Neural cell (in vitro differentiated cells): ENCODE measurements at regions not wholly inside any gene's neighbourhood (a gene's known extent, or its start where the extent isn't known, plus 50 kb on each side); places are given as distances from the start of the nearest gene placed in this dataset.

Source experiments
- H2AFZ ChIP-seq: fragments of 200-600, 300-800 bp; sonication (generic), shearing (Covaris generic); 2 replicates; pipeline ENCODE4 v1.6.0; 2014; ENCODE audit warnings: low read depth, mild to moderate bottlenecking, antibody characterized with exemption, low read length, moderate library complexity
- H3F3A ChIP-seq: fragments of 200-600 bp; shearing (Covaris generic); 2 replicates; pipeline ENCODE4 v1.6.1; 2016; ENCODE audit warnings: mild to moderate bottlenecking, moderate library complexity, mixed read lengths, antibody characterized with exemption, low read length; ENCODE audit not compliant: insufficient read depth, poor library complexity, severe bottlenecking
- H3K27ac ChIP-seq: fragments of 200-600, 300-800 bp; sonication (generic), shearing (Covaris generic); 2 replicates; pipeline ENCODE4 v1.5.1; 2014; ENCODE audit warnings: mild to moderate bottlenecking, low read length, moderate library complexity
- H3K27me3 ChIP-seq: fragments of 300-800, 200-600 bp; sonication (generic), shearing (Covaris generic); 2 replicates; pipeline ENCODE4 v1.6.0; 2014; ENCODE audit warnings: mild to moderate bottlenecking, low read depth, low read length, moderate library complexity; ENCODE audit not compliant: insufficient read depth
- H3K36me3 ChIP-seq: fragments of 300-800, 200-600 bp; sonication (generic), shearing (Covaris generic); 2 replicates; pipeline ENCODE4 v1.5.1; 2014; ENCODE audit warnings: mild to moderate bottlenecking, antibody characterized with exemption, low read length, moderate library complexity; ENCODE audit not compliant: insufficient read depth
- H3K4me2 ChIP-seq: fragments of 300-800, 200-600 bp; sonication (generic), shearing (Covaris generic); 2 replicates; pipeline ENCODE4 v1.6.0; 2014; ENCODE audit warnings: mild to moderate bottlenecking, low read length
- H3K4me3 ChIP-seq: fragments of 300-800, 200-600 bp; sonication (generic), shearing (Covaris generic); 2 replicates; pipeline ENCODE4 v1.5.1; 2014; ENCODE audit warnings: mild to moderate bottlenecking, low read length, moderate library complexity
- H3K79me2 ChIP-seq: fragments of 200-600 bp; shearing (Covaris generic); replicated peaks from 2 replicates; pipeline ENCODE4 v1.6.0; 2014; ENCODE audit warnings: mild to moderate bottlenecking, low read length, moderate library complexity; ENCODE audit not compliant: insufficient read depth
- H3K9ac ChIP-seq: fragments of 300-800, 200-600 bp; sonication (generic), shearing (Covaris generic); 2 replicates; pipeline ENCODE4 v1.6.1; 2016; ENCODE audit warnings: mild to moderate bottlenecking, low read length, mixed read lengths
- H3K9me2 ChIP-seq: fragments of 200-600 bp; shearing (Covaris generic); 2 replicates; pipeline ENCODE4 v1.6.1; 2016; ENCODE audit warnings: mild to moderate bottlenecking, low read length, mixed read lengths; ENCODE audit not compliant: insufficient read depth
- H3K9me3 ChIP-seq: fragments of 200-600, 300-800 bp; sonication (generic), shearing (Covaris generic); 2 replicates; pipeline ENCODE4 v1.6.1; 2016; ENCODE audit warnings: mild to moderate bottlenecking, mixed run types, low read length, moderate library complexity, mixed read lengths
- H4K20me1 ChIP-seq: fragments of 200-600 bp; shearing (Covaris generic); 2 replicates; pipeline ENCODE4 v1.6.1; 2016; ENCODE audit warnings: mild to moderate bottlenecking, mixed run types; ENCODE audit not compliant: insufficient read depth
- EP300 ChIP-seq: fragments of 450-650 bp; conservative IDR thresholded peaks from 2 replicates; pipeline ENCODE4 v1.6.1; 2014; ENCODE audit warnings: antibody characterized with exemption, mild to moderate bottlenecking, moderate library complexity; ENCODE audit not compliant: poor library complexity, severe bottlenecking
- EZH2 ChIP-seq: fragments of 200-600, 300-800 bp; shearing (Covaris generic), sonication (generic); IDR thresholded peaks from 2 replicates; pipeline ENCODE4 v1.6.1; 2014; ENCODE audit warnings: antibody characterized with exemption, low read length, borderline replicate concordance, mild to moderate bottlenecking; ENCODE audit not compliant: insufficient read depth, poor library complexity, severe bottlenecking
- MXI1 ChIP-seq: fragments of 450-650 bp; conservative IDR thresholded peaks from 2 replicates; pipeline ENCODE4 v1.6.1; 2014; ENCODE audit warnings: antibody characterized with exemption, mild to moderate bottlenecking; ENCODE audit not compliant: poor library complexity, severe bottlenecking
- POLR2AphosphoS5 ChIP-seq: IDR thresholded peaks from 2 replicates; pipeline ENCODE4 v1.6.1; 2012
- RAD21 ChIP-seq: fragments of 450-650 bp; conservative IDR thresholded peaks from 2 replicates; pipeline ENCODE4 v1.6.1; 2014; ENCODE audit warnings: antibody characterized with exemption, mild to moderate bottlenecking, moderate library complexity
- REST ChIP-seq: IDR thresholded peaks from 2 replicates; pipeline ENCODE4 v1.6.1; 2012; ENCODE audit warnings: borderline replicate concordance
- SMC3 ChIP-seq: fragments of 450-650 bp; conservative IDR thresholded peaks from 2 replicates; pipeline ENCODE4 v1.6.1; 2014; ENCODE audit warnings: antibody characterized with exemption, mild to moderate bottlenecking, moderate library complexity; ENCODE audit not compliant: poor library complexity
- TAF1 ChIP-seq: IDR thresholded peaks from 2 replicates; pipeline ENCODE4 v1.6.1; 2012; ENCODE audit warnings: low read depth
- TF ChIP-seq, protein P1 (sequence below): fragments of 450-650 bp; IDR thresholded peaks from 2 replicates; pipeline ENCODE4 v1.5.1; 2014; ENCODE audit warnings: antibody characterized with exemption, mild to moderate bottlenecking, moderate library complexity; ENCODE audit not compliant: poor library complexity, severe bottlenecking

DNA sequence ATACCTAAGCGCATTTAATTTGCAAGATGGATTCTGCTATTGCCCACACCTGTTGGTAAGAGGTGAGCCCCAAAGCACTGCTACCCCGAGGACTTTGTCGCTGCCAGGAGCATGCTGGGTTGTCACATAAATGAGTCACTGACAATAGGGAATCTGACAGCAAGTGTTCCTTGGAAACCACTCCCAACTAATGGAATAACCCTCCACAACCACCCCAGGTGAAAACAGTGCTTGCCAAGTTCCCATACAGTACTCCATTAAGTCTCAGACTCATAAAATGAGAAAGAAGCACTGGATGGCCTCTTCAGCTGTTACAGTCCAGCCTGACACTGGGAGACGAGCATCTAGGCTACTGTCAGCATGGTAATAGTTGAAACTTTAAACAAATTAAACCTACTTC, 108.6 kb downstream of the EFNB2 start:
- no peak overlapping the region for H3K4me3 ChIP-seq
- H3K27me3 ChIP-seq = no peaks in the 10 kb centered on the region
- TF ChIP-seq REST (no peak), MXI1 (no peak), RAD21 (no peak), POLR2AphosphoS5 (no peak)
- H3K9me2 ChIP-seq = no peaks in the 10 kb centered on the region
- H3K36me3 ChIP-seq = no peaks in the 10 kb centered on the region
- H3F3A ChIP-seq = no peaks in the 10 kb centered on the region
- H3K27ac ChIP-seq = no peak overlapping the region
- H4K20me1 ChIP-seq = no peaks in the 10 kb centered on the region
- no peaks in the 10 kb centered on the region for H3K9me3 ChIP-seq
- no peak overlapping the region for H2AFZ ChIP-seq
- H3K79me2 ChIP-seq = no peaks in the 10 kb centered on the region
- H3K9ac ChIP-seq = no peak overlapping the region
- no peak overlapping the region for H3K4me2 ChIP-seq

GRCh38 chr13:106425661-106426060, 109.8 kb downstream of the EFNB2 start:
- H3K36me3 ChIP-seq = no peaks in the 10 kb centered on the region
- H3K9ac ChIP-seq = no peak overlapping the region
- H2AFZ ChIP-seq = no peak overlapping the region
- no peak overlapping the region for H3K4me3 ChIP-seq
- no peaks in the 10 kb centered on the region for H3K9me2 ChIP-seq
- H3F3A ChIP-seq = no peaks in the 10 kb centered on the region
- H3K79me2 ChIP-seq = no peaks in the 10 kb centered on the region
- H3K27me3 ChIP-seq = no peaks in the 10 kb centered on the region
- no peaks in the 10 kb centered on the region for H4K20me1 ChIP-seq
- TF ChIP-seq SMC3 (no peak), EZH2 (no peak), POLR2AphosphoS5 (no peak), TAF1 (no peak), RAD21 (no peak)
- H3K27ac ChIP-seq = no peak overlapping the region
- H3K4me2 ChIP-seq = no peak overlapping the region
- H3K9me3 ChIP-seq = no peaks in the 10 kb centered on the region

GRCh38 chr13:106424805-106425204, 110.7 kb downstream of the EFNB2 start:
- no peak overlapping the region for H3K9ac ChIP-seq
- H3K4me2 ChIP-seq = no peak overlapping the region
- no peaks in the 10 kb centered on the region for H3K79me2 ChIP-seq
- no peak overlapping the region for H3K27ac ChIP-seq
- H3K36me3 ChIP-seq = no peaks in the 10 kb centered on the region
- TF ChIP-seq RAD21 (no peak), MXI1 (no peak), EZH2 (no peak), SMC3 (no peak), REST (no peak), TAF1 (no peak), EP300 (no peak), POLR2AphosphoS5 (no peak)
- TF ChIP-seq, protein P1, sequence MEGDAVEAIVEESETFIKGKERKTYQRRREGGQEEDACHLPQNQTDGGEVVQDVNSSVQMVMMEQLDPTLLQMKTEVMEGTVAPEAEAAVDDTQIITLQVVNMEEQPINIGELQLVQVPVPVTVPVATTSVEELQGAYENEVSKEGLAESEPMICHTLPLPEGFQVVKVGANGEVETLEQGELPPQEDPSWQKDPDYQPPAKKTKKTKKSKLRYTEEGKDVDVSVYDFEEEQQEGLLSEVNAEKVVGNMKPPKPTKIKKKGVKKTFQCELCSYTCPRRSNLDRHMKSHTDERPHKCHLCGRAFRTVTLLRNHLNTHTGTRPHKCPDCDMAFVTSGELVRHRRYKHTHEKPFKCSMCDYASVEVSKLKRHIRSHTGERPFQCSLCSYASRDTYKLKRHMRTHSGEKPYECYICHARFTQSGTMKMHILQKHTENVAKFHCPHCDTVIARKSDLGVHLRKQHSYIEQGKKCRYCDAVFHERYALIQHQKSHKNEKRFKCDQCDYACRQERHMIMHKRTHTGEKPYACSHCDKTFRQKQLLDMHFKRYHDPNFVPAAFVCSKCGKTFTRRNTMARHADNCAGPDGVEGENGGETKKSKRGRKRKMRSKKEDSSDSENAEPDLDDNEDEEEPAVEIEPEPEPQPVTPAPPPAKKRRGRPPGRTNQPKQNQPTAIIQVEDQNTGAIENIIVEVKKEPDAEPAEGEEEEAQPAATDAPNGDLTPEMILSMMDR = no peak
- H3K9me2 ChIP-seq = no peaks in the 10 kb centered on the region
- no peaks in the 10 kb centered on the region for H3K27me3 ChIP-seq
- H3K4me3 ChIP-seq = no peak overlapping the region
- no peaks in the 10 kb centered on the region for H3K9me3 ChIP-seq
- H4K20me1 ChIP-seq = no peaks in the 10 kb centered on the region
- H3F3A ChIP-seq = no peaks in the 10 kb centered on the region
- H2AFZ ChIP-seq = no peak overlapping the region
